ENCODE measurements at regions not wholly inside any gene's neighbourhood (a gene's known extent, or its start where the extent isn't known, plus 50 kb on each side); places are given as distances from the start of the nearest gene placed in this dataset.
"Not testable (repeated sequence)": the region's sequence is repeated elsewhere in the genome, so short reads cannot be mapped to it uniquely, and the experiment has no call there.

GRCh38 chr1:149418782-149419181 lies 56.1 kb upstream of the NBPF19 start:
- TF ChIP-seq CTCF, POLR2A (IDR thresholded peaks at IDR 0.05): not testable (repeated sequence)
